ENCODE measurements at regions not wholly inside any gene's neighbourhood (a gene's known extent, or its start where the extent isn't known, plus 50 kb on each side); places are given as distances from the start of the nearest gene placed in this dataset.

GRCh38 chr13:63311587-63311986 is 1895.9 kb upstream of the PCDH20 start:
- no peak for TF ChIP-seq USF1 (IDR thresholded peaks at IDR 0.05)
- no peak for TF ChIP-seq EP300 (IDR thresholded peaks at IDR 0.05; ENCODE audit: borderline replicate concordance)
- no peak for TF ChIP-seq MAX (IDR thresholded peaks at IDR 0.05)
- TF ChIP-seq REST (IDR thresholded peaks at IDR 0.05; ENCODE audit: low read depth) = no peak
- no peak for TF ChIP-seq TCF12 (IDR thresholded peaks at IDR 0.05; ENCODE audit: low read depth)
- no peak for TF ChIP-seq ZBTB7A (IDR thresholded peaks at IDR 0.05; ENCODE audit: low read depth)
- TF ChIP-seq TAF1 (IDR thresholded peaks at IDR 0.05; ENCODE audit: low read depth) = no peak
- no peak for TF ChIP-seq RAD21 (IDR thresholded peaks at IDR 0.05; ENCODE audit: low read depth)
- TF ChIP-seq CREB1 (IDR thresholded peaks at IDR 0.05; ENCODE audit: low read depth) = no peak
